Lung (tissue), 11 donors: ENCODE measurements at regions not wholly inside any gene's neighbourhood (a gene's known extent, or its start where the extent isn't known, plus 50 kb on each side); places are given as distances from the start of the nearest gene placed in this dataset.
"Not testable (repeated sequence)": the region's sequence is repeated elsewhere in the genome, so short reads cannot be mapped to it uniquely, and the experiment has no call there.

Source experiments
- ATAC-seq: fragments of 200-7000 bp; cut with Tn5 transposase; one replicate; pipeline ENCODE4 v1.9.1; 2020; ENCODE audit warnings: moderate number of reproducible peaks; ENCODE audit not compliant: insufficient read depth, low FRiP score
- DNase-seq, 3 donors: peaks; one replicate each; pipeline ENCODE4 v3.0.0-alpha.2; 2013 to 2017
- H3K27ac ChIP-seq, 2 donors: one replicate each; pipeline ENCODE4 v1.5.1; 2013; ENCODE audit warnings: mild to moderate bottlenecking in 2 of 2, moderate library complexity in 2 of 2, control low read depth in 1 of 2, inconsistent platforms in 1 of 2, low read depth in 1 of 2, low read length in 1 of 2
- H3K27me3 ChIP-seq, 3 donors: one replicate each; pipeline ENCODE4 v1.5.1; 2013; ENCODE audit warnings: low read length in 2 of 3; ENCODE audit not compliant: control insufficient read depth in 3 of 3, insufficient read depth in 3 of 3
- H3K36me3 ChIP-seq, 4 donors: one replicate each; pipeline ENCODE4 v1.5.1; 2013; ENCODE audit warnings: low read length in 4 of 4, mild to moderate bottlenecking in 1 of 4, moderate library complexity in 1 of 4; ENCODE audit not compliant: control insufficient read depth in 4 of 4, insufficient read depth in 4 of 4
- H3K4me1 ChIP-seq, 5 donors: one replicate each; pipeline ENCODE4 v1.5.1; 2013; ENCODE audit warnings: low read length in 5 of 5, mild to moderate bottlenecking in 2 of 5, moderate library complexity in 1 of 5; ENCODE audit not compliant: control insufficient read depth in 5 of 5, insufficient read depth in 5 of 5
- H3K4me3 ChIP-seq: one replicate; pipeline ENCODE4 v1.5.1; 2013; ENCODE audit warnings: mild to moderate bottlenecking, control low read depth, moderate library complexity
- H3K9ac ChIP-seq, 2 donors: one replicate each; pipeline ENCODE4 v1.5.1; 2013; ENCODE audit warnings: low read length in 2 of 2, control low read depth in 1 of 2; ENCODE audit not compliant: insufficient read depth in 1 of 2
- H3K9me3 ChIP-seq, 4 donors: one replicate each; pipeline ENCODE4 v1.5.1; 2013; ENCODE audit warnings: low read length in 3 of 4, mild to moderate bottlenecking in 1 of 4, moderate library complexity in 1 of 4; ENCODE audit not compliant: control insufficient read depth in 4 of 4, insufficient read depth in 3 of 4
- CTCF ChIP-seq: IDR thresholded peaks from 2 replicates; pipeline ENCODE4 v1.5.1; 2012; ENCODE audit warnings: mild to moderate bottlenecking; ENCODE audit errors: control extremely low read depth, extremely low read depth
- WGBS, 2 donors: extraction: QIAGEN DNeasy Blood & Tissue Kit; methylation state at CpG; one replicate each; pipeline ENCODE4 v1.1.7; 2013; 5-methylcytosine and 5-hydroxymethylcytosine counted together
- donor health status: control.
- donor health status: control.
- donor health status: Bipolar disorder and iron deficiency.
- donor health status: healthy.
- donor health status: DM: yes; HTN: yes; CAD: no.

- Histone ChIP-seq H3K27ac (no peak overlapping the region), H3K4me1 (peaks cover 0 to 2% (median 0%) of the 10 kb centered on the region in 5 donors), H3K27me3 (peaks cover 0 to 3% (median 0%) of the 10 kb centered on the region in 3 donors), H3K9ac (no peak overlapping the region), H3K4me3 (no peak overlapping the region), H3K9me3 (no peaks in the 10 kb centered on the region), H3K36me3 (no peaks in the 10 kb centered on the region)
- ATAC-seq: no peak
- TF ChIP-seq CTCF: no peak
- WGBS, 2 donors: 94 to 95% methylated on average over 7 of the region's 7 CpGs
- no peak for DNase-seq
These were observed 73.4 kb upstream of the PKN2 start for GRCh38 chr1:88610687-88611086.

- peaks cover 0 to 2% (median 0%) of the 10 kb centered on the region in 5 donors for H3K4me1 ChIP-seq
- no peak for DNase-seq
- H3K36me3 ChIP-seq: no peaks in the 10 kb centered on the region
- 78 to 98% methylated on average over 2 of the region's 2 CpGs for WGBS, 2 donors
- no peak overlapping the region for H3K9ac ChIP-seq
- TF ChIP-seq CTCF: no peak
- peaks cover 0 to 3% (median 0%) of the 10 kb centered on the region in 3 donors for H3K27me3 ChIP-seq
- H3K4me3 ChIP-seq: no peak overlapping the region
- H3K9me3 ChIP-seq: peaks cover 0 to under 1% (median 0%) of the 10 kb centered on the region in 4 donors
- no peak overlapping the region for H3K27ac ChIP-seq
- ATAC-seq: no peak
These were observed 71.8 kb upstream of the PKN2 start for GRCh38 chr1:88612292-88612691.

- Histone ChIP-seq H3K27me3 (peaks cover 0 to 3% (median 0%) of the 10 kb centered on the region in 3 donors), H3K4me3 (no peak overlapping the region), H3K27ac (no peak overlapping the region), H3K9me3 (peaks cover 0 to 5% (median 0%) of the 10 kb centered on the region in 4 donors), H3K9ac (no peak overlapping the region), H3K4me1 (peaks cover 0 to 2% (median 0%) of the 10 kb centered on the region in 5 donors), H3K36me3 (no peaks in the 10 kb centered on the region)
- 67 to 82% methylated on average over 6 of the region's 6 CpGs for WGBS, 2 donors
- ATAC-seq (peak; percentile 55), DNase-seq (peak in 1 of 3 donors; percentile 13)
- no peak for TF ChIP-seq CTCF
These were observed 71.3 kb upstream of the PKN2 start for GRCh38 chr1:88612773-88613172.

- peaks cover 0 to 19% (median 4%) of the 10 kb centered on the region in 4 donors for H3K9me3 ChIP-seq
- no peaks in the 10 kb centered on the region for H3K4me1 ChIP-seq
- DNase-seq (no peak), ATAC-seq (no peak)
- no peaks in the 10 kb centered on the region for H3K27me3 ChIP-seq
- no peaks in the 10 kb centered on the region for H3K36me3 ChIP-seq
- H3K9ac ChIP-seq: no peak overlapping the region
- H3K4me3 ChIP-seq: no peak overlapping the region
- 91 to 95% methylated on average over 2 of the region's 2 CpGs for WGBS, 2 donors
- no peak overlapping the region for H3K27ac ChIP-seq
- no peak for TF ChIP-seq CTCF
These were observed 65.7 kb upstream of the PKN2 start for GRCh38 chr1:88618331-88618730.

- H3K4me3 ChIP-seq, H3K9ac ChIP-seq, ATAC-seq, H3K27ac ChIP-seq, H3K36me3 ChIP-seq, H3K4me1 ChIP-seq, H3K27me3 ChIP-seq, DNase-seq: not testable (repeated sequence)
- peaks cover 0 to 12% (median 3%) of the 10 kb centered on the region in 4 donors for H3K9me3 ChIP-seq
- WGBS, 2 donors: 62 to 63% methylated on average over 1 of the region's 1 CpG
These were observed 61.0 kb upstream of the PKN2 start for GRCh38 chr1:88623101-88623500.
